ENCODE measurements at regions not wholly inside any gene's neighbourhood (a gene's known extent, or its start where the extent isn't known, plus 50 kb on each side); places are given as distances from the start of the nearest gene placed in this dataset.

DNA sequence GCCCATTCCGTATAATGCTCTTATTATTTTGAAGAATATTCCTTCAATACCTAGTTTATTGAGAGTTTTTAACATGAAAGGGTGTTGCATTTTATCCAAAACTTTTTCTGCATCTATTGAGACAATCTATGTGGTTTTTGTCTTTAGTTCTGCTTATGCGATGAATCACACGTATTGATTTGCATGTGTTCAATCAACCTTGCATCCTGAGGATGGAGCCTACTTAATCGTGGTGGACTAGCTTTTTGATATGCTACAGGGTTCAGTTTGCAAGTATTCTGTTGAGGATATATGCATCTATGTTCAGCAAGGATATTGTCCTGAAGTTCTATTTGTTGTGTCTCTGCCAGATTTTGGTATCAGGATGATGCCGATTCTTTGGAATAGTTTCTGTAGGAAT, 1070.3 kb upstream of the CDH18 start:
- Histone ChIP-seq H3K27me3 (replicated peaks; ENCODE audit: insufficient read depth) (no peaks in the 10 kb centered on the region), H3K4me1 (ENCODE audit: control insufficient read depth in 1 of 2, low read depth in 2 of 2) (no peaks in the 10 kb centered on the region), H3K36me3 (no peaks in the 10 kb centered on the region), H3K27ac (no peak overlapping the region), H3K9me3 (no peaks in the 10 kb centered on the region), H3K4me3 (no peak overlapping the region)
- TF ChIP-seq CTCF (IDR thresholded peaks at IDR 0.05), result no peak
- DNase-seq (ENCODE audit: low spot score) (no peak), ATAC-seq (ENCODE audit: insufficient number of reproducible peaks, low FRiP score, low read depth) (no peak)

DNA sequence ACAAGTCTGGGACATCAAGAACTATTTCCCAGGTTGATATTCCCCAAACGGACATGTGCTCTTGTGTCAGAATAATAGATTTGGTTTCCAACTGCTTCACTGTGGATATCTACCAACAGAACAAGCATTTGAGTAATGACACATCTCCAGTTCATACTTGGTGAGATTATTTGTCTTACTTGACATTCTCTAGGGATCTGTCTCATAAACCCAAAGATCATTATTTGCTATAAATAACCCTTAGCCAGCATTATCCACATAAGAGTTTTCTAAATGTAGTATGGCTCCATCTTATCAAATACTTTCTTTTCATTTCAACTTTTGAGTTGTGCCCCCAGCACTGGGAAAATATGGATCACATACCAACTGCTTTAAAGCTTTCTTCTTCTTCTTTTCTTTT, 1063.9 kb upstream of the CDH18 start:
- no peaks in the 10 kb centered on the region for H3K4me1 ChIP-seq (ENCODE audit: control insufficient read depth in 1 of 2, low read depth in 2 of 2)
- TF ChIP-seq CTCF (IDR thresholded peaks at IDR 0.05), result no peak
- ATAC-seq (ENCODE audit: insufficient number of reproducible peaks, low FRiP score, low read depth), result no peak
- no peak overlapping the region for H3K27ac ChIP-seq
- H3K4me3 ChIP-seq, result no peak overlapping the region
- DNase-seq (ENCODE audit: low spot score), result no peak
- H3K27me3 ChIP-seq (replicated peaks; ENCODE audit: insufficient read depth), result no peaks in the 10 kb centered on the region
- no peaks in the 10 kb centered on the region for H3K36me3 ChIP-seq
- H3K9me3 ChIP-seq, result no peaks in the 10 kb centered on the region

- DNase-seq (ENCODE audit: low spot score) (no peak), ATAC-seq (ENCODE audit: insufficient number of reproducible peaks, low FRiP score, low read depth) (no peak)
- no peaks in the 10 kb centered on the region for H3K27me3 ChIP-seq (replicated peaks; ENCODE audit: insufficient read depth)
Measured at GRCh38 chr5:21049901-21050300, 1061.9 kb upstream of the CDH18 start.

GRCh38 chr5:21030981-21031380, 1043.0 kb upstream of the CDH18 start:
- H3K27ac ChIP-seq, result no peak overlapping the region
- no peak for TF ChIP-seq CTCF (IDR thresholded peaks at IDR 0.05)
- no peak for DNase-seq (ENCODE audit: low spot score)

More at GRCh38 chr5:21049901-21050300, 1061.9 kb upstream of the CDH18 start:
- TF ChIP-seq CTCF (IDR thresholded peaks at IDR 0.05), result no peak
- H3K4me1 ChIP-seq (ENCODE audit: control insufficient read depth in 1 of 2, low read depth in 2 of 2), result no peaks in the 10 kb centered on the region
- H3K36me3 ChIP-seq, result no peaks in the 10 kb centered on the region
- H3K4me3 ChIP-seq, result no peak overlapping the region
- no peak overlapping the region for H3K27ac ChIP-seq
- H3K9me3 ChIP-seq, result no peaks in the 10 kb centered on the region

DNA sequence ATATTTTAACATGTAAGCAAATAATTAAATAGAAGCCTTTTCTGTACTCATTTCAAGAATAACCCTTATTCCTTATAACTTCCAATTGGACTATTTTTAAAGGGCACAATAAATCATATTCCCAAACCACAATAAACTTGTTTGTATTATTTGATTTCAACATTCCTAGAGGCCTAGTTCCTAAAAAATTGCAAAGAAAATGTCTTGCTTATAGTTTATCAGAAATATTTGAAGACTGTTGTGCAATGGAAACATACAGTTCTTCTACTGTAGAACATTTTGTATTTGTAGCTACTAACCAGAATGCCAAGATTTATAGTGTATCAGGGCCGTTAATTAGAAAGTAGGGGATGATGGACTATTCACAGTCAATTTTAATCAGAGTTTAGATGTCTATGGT, 1037.0 kb upstream of the CDH18 start:
- Histone ChIP-seq H3K4me3 (no peak overlapping the region), H3K36me3 (no peaks in the 10 kb centered on the region), H3K27ac (no peak overlapping the region), H3K9me3 (no peaks in the 10 kb centered on the region), H3K27me3 (replicated peaks; ENCODE audit: insufficient read depth) (no peaks in the 10 kb centered on the region), H3K4me1 (ENCODE audit: control insufficient read depth in 1 of 2, low read depth in 2 of 2) (no peaks in the 10 kb centered on the region)
- DNase-seq (ENCODE audit: low spot score) (no peak), ATAC-seq (ENCODE audit: insufficient number of reproducible peaks, low FRiP score, low read depth) (no peak)
- no peak for TF ChIP-seq CTCF (IDR thresholded peaks at IDR 0.05)

More at GRCh38 chr5:21030981-21031380, 1043.0 kb upstream of the CDH18 start:
- Histone ChIP-seq H3K4me1 (ENCODE audit: control insufficient read depth in 1 of 2, low read depth in 2 of 2) (no peaks in the 10 kb centered on the region), H3K4me3 (no peak overlapping the region), H3K27me3 (replicated peaks; ENCODE audit: insufficient read depth) (no peaks in the 10 kb centered on the region), H3K9me3 (no peaks in the 10 kb centered on the region), H3K36me3 (no peaks in the 10 kb centered on the region)
- no peak for ATAC-seq (ENCODE audit: insufficient number of reproducible peaks, low FRiP score, low read depth)
